GM13976 (cell line): ENCODE measurements at regions not wholly inside any gene's neighbourhood (a gene's known extent, or its start where the extent isn't known, plus 50 kb on each side); places are given as distances from the start of the nearest gene placed in this dataset.

Experiments
- DNase-seq: peaks from one replicate; pipeline ENCODE4 v3.0.0; 2012; ENCODE audit warnings: low spot score
- in situ Hi-C: fragments of 300-500 bp; cut with MboI; formaldehyde crosslinking; loops from one replicate; pipeline ENCODE4 v1.12.0; 2022; ENCODE audit warnings: low sequenced_read_pairs, mixed read lengths, inconsistent platforms; ENCODE audit not compliant: unreplicated experiment
- TF ChIP-seq, protein P1 (sequence below): IDR thresholded peaks from 2 replicates; pipeline ENCODE4 v1.5.1; 2012; ENCODE audit warnings: borderline replicate concordance, mild to moderate bottlenecking; ENCODE audit not compliant: insufficient read depth; ENCODE audit errors: extremely low read depth, missing control alignments, control extremely low read depth

DNA sequence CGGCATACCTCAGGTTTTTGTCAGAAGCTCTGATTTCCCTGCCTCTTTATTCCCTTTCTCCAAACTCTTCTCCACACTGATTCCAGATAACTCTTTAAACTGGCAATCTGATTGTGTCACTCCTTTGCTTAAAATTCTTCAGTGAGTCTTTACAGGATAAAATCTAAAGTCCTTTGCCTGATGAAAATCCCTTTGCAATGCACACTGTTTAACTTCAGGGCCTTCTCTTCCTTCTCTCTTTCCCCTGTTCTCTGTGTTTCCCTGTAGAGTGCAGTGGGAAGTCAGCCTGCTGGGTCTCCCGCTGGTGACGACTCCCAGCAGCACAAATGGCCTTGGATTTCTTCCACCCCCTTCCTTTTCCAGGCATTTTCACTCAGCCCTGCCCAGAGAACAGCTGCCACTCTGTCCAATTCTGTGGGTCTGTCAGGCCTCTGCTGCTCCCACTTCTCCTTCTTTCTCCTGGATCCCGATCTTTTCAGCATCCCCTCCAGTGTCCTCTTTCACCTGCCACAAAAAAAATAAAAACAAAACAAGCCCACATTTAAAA lies 189.9 kb upstream of the NWD2 start:
- in situ Hi-C loops: no loop called here
- no peak for DNase-seq
- TF ChIP-seq, protein P1, sequence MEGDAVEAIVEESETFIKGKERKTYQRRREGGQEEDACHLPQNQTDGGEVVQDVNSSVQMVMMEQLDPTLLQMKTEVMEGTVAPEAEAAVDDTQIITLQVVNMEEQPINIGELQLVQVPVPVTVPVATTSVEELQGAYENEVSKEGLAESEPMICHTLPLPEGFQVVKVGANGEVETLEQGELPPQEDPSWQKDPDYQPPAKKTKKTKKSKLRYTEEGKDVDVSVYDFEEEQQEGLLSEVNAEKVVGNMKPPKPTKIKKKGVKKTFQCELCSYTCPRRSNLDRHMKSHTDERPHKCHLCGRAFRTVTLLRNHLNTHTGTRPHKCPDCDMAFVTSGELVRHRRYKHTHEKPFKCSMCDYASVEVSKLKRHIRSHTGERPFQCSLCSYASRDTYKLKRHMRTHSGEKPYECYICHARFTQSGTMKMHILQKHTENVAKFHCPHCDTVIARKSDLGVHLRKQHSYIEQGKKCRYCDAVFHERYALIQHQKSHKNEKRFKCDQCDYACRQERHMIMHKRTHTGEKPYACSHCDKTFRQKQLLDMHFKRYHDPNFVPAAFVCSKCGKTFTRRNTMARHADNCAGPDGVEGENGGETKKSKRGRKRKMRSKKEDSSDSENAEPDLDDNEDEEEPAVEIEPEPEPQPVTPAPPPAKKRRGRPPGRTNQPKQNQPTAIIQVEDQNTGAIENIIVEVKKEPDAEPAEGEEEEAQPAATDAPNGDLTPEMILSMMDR: no peak

- no peak for DNase-seq
- TF ChIP-seq, protein P1: no peak
- in situ Hi-C loops: no loop called here
These were observed 185.7 kb upstream of the NWD2 start for GRCh38 chr4:37058826-37059225.

- TF ChIP-seq, protein P1: no peak
- DNase-seq: no peak
These were observed 178.4 kb upstream of the NWD2 start for GRCh38 chr4:37066159-37066558.

GRCh38 chr4:37068580-37068979 lies 176.0 kb upstream of the NWD2 start:
- TF ChIP-seq, protein P1: peak; percentile 15
- DNase-seq: no peak
- in situ Hi-C loops: no loop called here

More at GRCh38 chr4:37066159-37066558, 178.4 kb upstream of the NWD2 start:
- in situ Hi-C loops: no loop called here

- TF ChIP-seq, protein P1: no peak
- in situ Hi-C loops: no loop called here
- no peak for DNase-seq
These were observed 174.5 kb upstream of the NWD2 start for GRCh38 chr4:37070041-37070440.

GRCh38 chr4:37071576-37071975 lies 173.0 kb upstream of the NWD2 start:
- in situ Hi-C loops: no loop called here
- DNase-seq: no peak
- TF ChIP-seq, protein P1: no peak
